ENCODE measurements at regions not wholly inside any gene's neighbourhood (a gene's known extent, or its start where the extent isn't known, plus 50 kb on each side); places are given as distances from the start of the nearest gene placed in this dataset.

GRCh38 chr14:94994245-94994644 is 163.1 kb downstream of the DICER1 start:
- DNase-seq (ENCODE audit: low spot score), result no peak

DNA sequence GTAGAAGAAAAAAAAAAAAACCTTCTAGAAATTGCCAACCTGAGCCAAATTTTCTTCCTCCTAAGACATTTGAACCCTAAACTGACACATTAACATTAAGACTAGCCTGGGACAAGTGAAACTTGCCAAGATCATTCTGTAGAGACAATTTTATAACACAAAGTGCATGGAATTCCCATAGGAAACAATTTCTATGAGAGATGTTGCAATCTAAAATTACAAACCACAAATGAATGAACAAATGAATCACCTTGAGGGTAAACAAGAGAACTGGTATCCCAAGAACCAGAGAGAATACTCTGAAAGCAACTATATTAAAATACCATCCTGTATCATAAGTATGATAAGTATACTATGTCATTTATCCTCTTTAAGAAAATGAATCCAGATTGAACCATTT is 165.3 kb downstream of the DICER1 start:
- no peak for DNase-seq (ENCODE audit: low spot score)

- peak; percentile 56 for DNase-seq (ENCODE audit: low spot score)
Measured at GRCh38 chr14:94989946-94990345, 167.4 kb downstream of the DICER1 start.

DNA sequence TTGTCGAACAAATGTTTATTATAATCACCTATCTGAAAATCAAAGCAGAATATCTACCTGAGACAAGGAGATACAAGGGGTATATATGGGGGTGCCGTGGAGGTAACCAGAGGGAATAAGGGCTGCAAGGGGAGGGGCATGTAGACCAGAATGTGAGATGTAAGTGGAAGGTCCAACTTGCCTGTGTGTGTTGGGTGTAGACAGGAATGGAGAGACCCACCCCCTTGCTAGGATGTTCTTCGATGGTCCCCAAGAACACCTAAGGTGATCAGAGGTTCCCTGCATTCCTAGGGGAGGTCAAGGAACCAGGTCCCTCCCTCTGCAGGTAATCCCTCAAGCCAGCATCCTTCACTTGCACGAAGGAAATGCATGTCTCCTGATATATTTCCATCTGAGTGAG is 167.9 kb downstream of the DICER1 start:
- DNase-seq (ENCODE audit: low spot score), result no peak

- no peak for DNase-seq (ENCODE audit: low spot score)
Measured at GRCh38 chr14:94987409-94987808, 169.9 kb downstream of the DICER1 start.

DNA sequence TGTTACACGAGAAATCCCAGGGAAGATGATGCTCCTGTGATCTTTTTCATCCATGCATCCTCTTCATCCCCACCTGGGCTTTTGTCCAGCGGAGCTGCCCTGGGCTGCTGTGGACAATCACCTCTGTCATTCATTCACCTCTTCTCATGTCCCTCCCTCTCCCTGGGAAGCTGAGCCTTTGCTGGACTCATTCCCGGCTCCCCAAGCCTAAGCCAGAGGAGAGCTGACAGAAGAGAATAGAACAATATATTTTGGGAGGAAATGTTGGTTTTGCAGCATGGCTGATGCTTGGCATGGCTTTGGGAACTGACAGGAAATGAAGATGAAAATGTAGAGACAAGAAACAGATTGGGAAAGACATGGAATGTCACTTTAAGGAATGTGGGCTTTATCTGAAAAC is 177.4 kb downstream of the DICER1 start:
- no peak for DNase-seq (ENCODE audit: low spot score)

GRCh38 chr14:94977016-94977415 is 180.3 kb downstream of the DICER1 start:
- DNase-seq (ENCODE audit: low spot score), result no peak

DNA sequence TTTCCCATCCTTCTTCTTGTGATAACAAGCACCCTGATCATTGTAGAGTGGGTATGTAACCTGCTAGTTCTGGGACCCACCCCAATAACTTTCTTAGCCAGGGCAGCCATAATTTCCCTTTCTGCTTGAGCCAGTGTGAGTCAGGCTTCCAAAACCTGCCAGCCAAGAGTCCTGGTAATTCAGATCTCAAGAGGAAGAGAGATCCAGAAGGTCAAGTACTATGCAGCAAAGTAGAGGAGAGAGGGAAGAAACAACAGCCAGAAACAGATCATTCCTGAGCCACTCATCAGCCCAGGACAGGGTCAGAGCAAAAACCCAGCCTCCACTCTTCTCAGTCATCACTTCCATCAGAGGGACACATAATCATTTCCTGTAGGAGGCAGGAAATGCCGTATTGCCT is 182.0 kb downstream of the DICER1 start:
- no peak for DNase-seq (ENCODE audit: low spot score)

DNA sequence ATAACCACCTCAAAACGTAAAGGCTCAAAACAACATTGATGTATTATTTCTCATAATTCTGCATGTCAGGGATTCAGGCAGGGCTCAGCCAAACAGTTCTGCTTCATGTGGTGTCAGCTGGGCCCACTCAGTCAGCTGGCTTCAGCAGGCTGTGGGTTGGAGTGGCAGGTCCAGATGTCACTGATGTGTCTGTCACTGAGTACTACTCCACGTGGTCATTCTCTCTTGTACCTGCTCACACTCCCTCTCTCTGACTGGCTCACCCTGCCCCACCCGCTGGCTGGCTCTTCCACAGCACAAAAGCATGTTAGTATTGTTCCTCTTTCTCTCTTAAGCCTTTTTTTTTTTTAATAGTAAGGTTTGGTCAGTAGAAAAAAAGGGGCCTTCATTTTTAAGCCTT is 182.4 kb downstream of the DICER1 start:
- no peak for DNase-seq (ENCODE audit: low spot score)

DNA sequence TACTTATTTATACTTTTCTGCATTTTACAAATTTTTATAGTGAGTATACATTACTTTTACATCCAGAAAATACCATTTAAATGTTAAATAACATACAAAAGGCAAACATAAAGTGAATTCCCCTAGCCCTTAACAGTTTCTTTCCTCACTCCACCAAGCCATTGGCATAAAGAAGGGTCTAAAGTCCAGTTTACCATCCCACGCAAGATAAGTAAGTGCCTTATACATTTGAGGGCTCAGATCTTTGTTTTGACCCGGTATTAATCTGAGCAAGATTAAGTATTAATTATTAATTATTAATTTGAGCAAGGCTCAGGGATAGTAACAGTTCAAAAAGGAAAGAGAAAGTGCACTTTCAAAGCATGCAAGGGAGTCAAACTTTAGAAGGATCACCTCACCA is 182.9 kb downstream of the DICER1 start:
- no peak for DNase-seq (ENCODE audit: low spot score)

DNA sequence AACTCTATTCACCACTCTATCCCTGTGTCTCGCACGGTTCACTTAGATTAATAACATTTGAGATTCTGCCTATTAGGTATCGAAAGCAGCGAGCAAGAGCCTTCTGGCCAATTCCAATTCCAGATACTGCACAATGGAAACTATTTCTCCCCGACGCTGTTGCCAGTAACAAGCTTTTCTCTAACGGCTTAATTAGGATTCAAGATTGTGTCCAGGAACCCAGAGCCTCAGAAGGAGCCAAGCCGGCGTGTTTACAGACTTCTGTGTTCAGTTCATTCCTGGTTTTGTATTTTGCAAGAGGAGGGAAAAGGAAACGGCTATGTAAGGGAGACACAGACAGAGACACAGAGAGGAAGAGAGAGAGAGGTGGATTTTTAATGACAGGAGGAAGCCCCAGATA is 185.6 kb downstream of the DICER1 start:
- DNase-seq (ENCODE audit: low spot score), result no peak

DNA sequence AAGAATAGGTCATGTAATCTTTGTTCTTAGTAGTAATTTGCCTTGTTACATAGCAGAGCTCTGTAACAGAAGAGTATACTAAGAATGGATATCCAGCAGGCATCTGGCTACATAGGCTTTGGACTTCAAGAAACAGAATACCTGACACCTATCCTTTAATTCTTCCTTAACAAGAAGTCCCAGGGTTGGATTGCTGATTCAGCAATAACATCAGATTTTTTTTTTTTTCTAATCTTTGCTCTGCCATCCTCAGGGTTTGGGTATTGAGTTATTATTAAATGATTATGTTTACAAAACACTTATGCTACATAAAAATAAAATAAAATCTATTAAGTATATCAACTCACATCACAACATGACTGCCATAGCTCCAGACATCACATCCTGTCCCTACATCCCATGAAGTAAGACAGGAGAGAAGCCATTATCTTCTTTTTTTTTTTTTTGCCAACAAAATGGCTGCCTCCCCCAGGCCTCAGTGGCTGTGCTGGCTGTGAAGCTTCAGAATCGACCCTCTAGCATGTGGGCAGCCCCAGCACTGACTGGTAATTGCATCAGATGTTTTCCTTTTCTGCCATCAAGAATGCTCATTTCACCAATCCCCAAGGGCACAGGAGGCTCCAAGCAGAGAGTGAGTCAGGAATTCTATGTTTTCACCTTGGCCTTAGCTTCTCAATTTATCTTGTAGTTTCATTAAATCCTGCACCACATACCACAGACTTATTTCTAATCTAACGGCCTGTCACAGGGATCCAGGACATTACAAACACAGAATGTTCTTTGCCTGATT is 186.2 kb downstream of the DICER1 start:
- no peak for DNase-seq (ENCODE audit: low spot score)

DNA sequence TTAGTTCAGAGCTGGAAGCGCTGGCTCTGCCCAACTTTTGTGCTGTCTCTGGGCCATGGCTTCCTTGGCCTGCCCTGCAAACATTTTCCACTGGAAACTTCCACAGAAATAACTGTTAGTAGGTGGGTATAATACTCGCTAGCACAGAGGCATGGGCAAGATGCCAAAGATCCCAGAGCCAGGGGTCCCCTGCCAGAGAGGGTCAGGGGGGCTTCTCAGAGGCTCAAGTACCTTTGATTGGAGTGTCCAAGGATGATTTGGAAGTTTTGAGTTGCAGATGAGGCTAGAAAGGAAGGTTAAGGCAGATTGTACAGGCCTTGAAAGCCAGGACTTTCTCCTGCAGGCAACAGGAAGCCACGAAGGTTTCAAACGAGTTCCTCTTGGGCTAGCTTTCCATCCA is 187.6 kb downstream of the DICER1 start:
- no peak for DNase-seq (ENCODE audit: low spot score)

GRCh38 chr14:94966868-94967267 is 190.5 kb downstream of the DICER1 start:
- DNase-seq (ENCODE audit: low spot score), result no peak

DNA sequence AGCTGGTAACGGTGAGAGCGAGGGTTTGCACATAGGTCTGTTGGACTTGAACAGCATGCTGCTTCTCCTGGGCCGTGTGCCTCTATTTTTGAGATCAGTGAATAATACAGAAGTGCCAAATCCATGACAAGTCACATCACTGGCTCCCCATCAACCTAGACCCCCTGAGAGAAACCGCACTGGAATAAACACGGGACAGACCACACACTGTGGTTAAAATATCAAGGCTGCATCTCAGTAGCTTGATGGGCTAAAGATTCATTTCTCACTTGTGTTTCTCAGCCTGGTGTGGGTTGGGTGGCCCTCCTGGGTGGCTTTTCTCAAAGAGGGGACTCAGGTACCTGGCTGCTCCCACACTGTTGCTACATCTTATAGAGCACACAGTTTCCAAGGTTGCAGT is 191.0 kb downstream of the DICER1 start:
- no peak for DNase-seq (ENCODE audit: low spot score)

GRCh38 chr14:94965551-94966313 is 191.6 kb downstream of the DICER1 start:
- no peak for DNase-seq (ENCODE audit: low spot score)

DNA sequence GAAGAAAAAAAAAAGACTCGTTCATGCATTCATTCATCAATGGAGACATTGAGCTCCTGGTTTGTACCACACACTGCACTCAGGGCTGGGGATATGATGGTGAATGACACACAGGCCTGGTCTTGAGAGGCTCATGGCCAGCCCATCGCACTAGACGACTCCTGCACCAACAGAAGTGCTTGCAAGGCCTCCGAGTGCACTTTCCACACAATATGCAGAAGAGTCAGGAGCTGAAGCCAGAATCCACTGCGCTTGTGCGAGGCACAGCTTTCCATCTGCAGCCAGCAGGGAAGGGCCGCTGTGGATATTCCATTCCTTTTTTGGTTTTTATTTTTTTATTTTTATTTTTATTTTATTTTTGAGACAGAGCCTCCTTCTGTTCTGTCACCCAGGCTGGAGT is 192.4 kb downstream of the DICER1 start:
- no peak for DNase-seq (ENCODE audit: low spot score)

- no peak for DNase-seq (ENCODE audit: low spot score)
Measured at GRCh38 chr14:94964181-94964580, 193.1 kb downstream of the DICER1 start.

DNA sequence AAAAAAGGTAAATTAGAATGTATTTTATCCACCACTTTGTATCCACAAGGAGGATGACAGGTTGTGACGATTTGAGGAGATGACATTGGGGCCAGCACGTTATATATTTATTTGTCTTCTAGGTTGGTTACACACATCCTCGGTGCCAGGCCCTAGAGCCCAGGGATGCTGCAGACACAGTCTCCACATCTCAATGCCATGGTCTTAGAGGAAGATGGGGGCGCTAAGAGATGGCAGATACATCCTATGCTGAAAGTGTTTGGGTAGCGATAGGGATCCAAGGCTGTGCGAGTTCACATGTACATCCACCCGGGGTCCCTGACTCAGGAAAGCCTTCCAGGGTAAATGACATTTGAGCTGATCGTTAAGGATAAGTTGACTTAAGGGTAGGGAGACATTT is 193.1 kb upstream of the GSC start:
- DNase-seq (ENCODE audit: low spot score), result no peak

GRCh38 chr14:94962166-94962575 is 192.3 kb upstream of the GSC start:
- DNase-seq (ENCODE audit: low spot score), result no peak

DNA sequence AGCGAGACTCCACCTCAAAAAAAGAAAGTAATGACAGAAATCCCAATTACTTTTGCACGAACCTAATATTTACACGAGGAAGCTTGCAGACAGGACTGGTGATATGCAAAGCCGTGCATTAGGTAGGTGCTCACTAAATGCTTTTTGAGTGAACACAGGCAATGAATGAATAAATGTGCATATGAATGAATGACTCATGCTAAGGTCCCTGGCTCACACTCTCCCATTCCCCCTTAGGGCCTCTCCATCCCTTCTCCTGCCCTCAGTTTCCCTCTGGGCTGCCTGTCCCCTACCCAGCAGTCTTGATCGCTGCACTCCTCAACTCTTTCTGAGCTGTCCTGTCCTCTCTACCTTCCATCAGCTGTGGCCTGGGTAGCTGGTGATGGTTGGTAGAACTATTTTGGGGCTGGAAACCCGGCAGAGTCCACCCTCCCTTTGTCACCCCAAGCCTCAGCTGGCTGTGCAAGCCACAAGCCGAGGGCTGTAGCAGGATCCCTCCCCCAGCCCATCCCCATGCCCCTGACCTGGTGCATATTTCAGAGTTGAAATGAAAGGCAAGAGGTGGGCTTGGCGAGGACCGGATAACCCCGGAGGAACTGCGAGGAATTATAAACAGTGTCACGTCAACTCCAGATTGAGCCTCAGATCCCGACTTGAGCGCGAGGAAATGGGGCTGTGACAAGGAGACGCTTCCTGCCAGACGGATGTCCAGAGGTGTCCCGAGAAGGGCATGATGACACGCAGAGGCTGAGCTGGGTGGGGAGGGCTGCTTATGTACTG is 191.7 kb upstream of the GSC start:
- DNase-seq (ENCODE audit: low spot score), result no peak

DNA sequence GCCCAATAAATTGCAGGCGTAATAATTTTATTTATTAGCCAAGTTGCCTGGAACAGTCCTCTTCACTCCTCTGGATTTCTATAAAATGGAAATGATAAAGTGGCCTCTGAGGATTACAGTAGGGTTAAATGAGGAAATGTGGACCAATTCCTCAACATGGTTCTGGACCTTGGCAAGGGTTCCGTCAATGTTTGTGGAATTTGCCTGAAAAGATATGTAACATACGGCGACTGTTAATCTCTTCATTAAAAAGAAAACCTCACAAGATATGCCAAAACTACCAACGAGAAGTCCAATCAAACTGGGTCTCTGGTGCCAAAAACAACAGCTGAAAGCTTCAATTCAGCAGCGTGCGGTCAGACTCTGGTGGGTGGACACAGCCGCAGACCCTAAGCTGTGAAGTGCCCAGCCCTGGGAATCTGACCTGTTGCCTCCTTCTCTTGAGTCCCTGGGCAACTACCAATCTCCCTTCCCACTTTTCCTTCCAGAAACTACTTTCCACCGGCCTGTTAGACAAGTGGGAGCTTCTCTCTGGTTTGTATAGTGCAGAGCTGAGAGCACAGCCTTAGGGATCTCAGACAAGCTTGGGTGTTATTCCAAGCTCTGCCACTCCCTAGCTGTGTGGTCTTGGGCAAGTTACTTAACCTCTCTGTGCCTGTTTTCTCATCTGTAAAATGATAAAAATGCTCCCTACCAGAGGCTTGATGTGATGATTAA is 190.5 kb upstream of the GSC start:
- DNase-seq (ENCODE audit: low spot score), result no peak

Measured in COLO829 (cell line).